Neural crest cell (in vitro differentiated cells): ENCODE measurements at regions not wholly inside any gene's neighbourhood (a gene's known extent, or its start where the extent isn't known, plus 50 kb on each side); places are given as distances from the start of the nearest gene placed in this dataset.
"Not testable (repeated sequence)": the region's sequence is repeated elsewhere in the genome, so short reads cannot be mapped to it uniquely, and the experiment has no call there.

Experiments used
- DNase-seq: peaks from one replicate; pipeline ENCODE4 v3.0.0; 2021; ENCODE audit warnings: low read depth, mixed read lengths, low spot score
- H3K27ac Mint-ChIP-seq: one replicate; pipeline ENCODE4 v1.8.0; 2021; ENCODE audit warnings: mild to moderate bottlenecking, mixed read lengths; ENCODE audit not compliant: unreplicated experiment
- H3K27me3 Mint-ChIP-seq: 2 replicates; pipeline ENCODE4 v1.8.0; 2021; ENCODE audit warnings: low read depth, mild to moderate bottlenecking, mixed read lengths
- H3K36me3 Mint-ChIP-seq: 2 replicates; pipeline ENCODE4 v1.8.0; 2021; ENCODE audit warnings: low read depth, mild to moderate bottlenecking, mixed read lengths
- H3K4me1 Mint-ChIP-seq: 2 replicates; pipeline ENCODE4 v1.8.0; 2021; ENCODE audit warnings: mixed read lengths
- H3K4me3 Mint-ChIP-seq: one replicate; pipeline ENCODE4 v1.8.0; 2021; ENCODE audit warnings: mild to moderate bottlenecking, mixed read lengths
- H3K9me3 Mint-ChIP-seq: 2 replicates; pipeline ENCODE4 v1.8.0; 2021; ENCODE audit warnings: mixed read lengths
- TF ChIP-seq, protein P1 (sequence below): fragments of 200-600 bp; sonication (generic); conservative IDR thresholded peaks from 2 replicates; pipeline ENCODE4 v1.5.0; 2021; ENCODE audit warnings: antibody characterized with exemption, mild to moderate bottlenecking

DNA sequence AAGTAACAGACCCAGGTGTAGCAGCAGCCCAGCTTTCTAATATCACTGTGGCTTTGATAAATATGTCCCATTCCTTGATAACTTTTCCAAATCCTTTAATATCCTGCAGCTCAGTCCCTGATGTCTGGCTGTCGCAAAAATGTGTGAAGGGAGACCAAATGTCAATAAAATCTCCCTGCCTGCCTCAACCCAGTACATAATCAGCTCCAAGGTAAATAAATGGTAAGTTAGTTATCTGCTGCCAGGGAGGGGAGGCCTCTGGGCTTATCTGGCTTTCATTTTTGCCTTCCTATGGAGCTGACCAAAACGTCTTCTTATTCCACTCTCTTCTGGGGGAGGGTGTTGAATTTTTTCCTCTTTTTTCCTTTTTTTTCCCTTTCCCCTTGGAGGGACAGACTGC lies 630.6 kb downstream of the MID1IP1 start:
- Mint-ChIP-seq H3K4me3 (no peak overlapping the region), H3K36me3 (no peaks in the 10 kb centered on the region), H3K27ac (no peak overlapping the region), H3K4me1 (peaks cover 12% of the 10 kb centered on the region), H3K9me3 (peaks cover 3% of the 10 kb centered on the region), H3K27me3 (no peaks in the 10 kb centered on the region)
- TF ChIP-seq, protein P1, sequence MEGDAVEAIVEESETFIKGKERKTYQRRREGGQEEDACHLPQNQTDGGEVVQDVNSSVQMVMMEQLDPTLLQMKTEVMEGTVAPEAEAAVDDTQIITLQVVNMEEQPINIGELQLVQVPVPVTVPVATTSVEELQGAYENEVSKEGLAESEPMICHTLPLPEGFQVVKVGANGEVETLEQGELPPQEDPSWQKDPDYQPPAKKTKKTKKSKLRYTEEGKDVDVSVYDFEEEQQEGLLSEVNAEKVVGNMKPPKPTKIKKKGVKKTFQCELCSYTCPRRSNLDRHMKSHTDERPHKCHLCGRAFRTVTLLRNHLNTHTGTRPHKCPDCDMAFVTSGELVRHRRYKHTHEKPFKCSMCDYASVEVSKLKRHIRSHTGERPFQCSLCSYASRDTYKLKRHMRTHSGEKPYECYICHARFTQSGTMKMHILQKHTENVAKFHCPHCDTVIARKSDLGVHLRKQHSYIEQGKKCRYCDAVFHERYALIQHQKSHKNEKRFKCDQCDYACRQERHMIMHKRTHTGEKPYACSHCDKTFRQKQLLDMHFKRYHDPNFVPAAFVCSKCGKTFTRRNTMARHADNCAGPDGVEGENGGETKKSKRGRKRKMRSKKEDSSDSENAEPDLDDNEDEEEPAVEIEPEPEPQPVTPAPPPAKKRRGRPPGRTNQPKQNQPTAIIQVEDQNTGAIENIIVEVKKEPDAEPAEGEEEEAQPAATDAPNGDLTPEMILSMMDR = no peak
- DNase-seq = no peak

DNA sequence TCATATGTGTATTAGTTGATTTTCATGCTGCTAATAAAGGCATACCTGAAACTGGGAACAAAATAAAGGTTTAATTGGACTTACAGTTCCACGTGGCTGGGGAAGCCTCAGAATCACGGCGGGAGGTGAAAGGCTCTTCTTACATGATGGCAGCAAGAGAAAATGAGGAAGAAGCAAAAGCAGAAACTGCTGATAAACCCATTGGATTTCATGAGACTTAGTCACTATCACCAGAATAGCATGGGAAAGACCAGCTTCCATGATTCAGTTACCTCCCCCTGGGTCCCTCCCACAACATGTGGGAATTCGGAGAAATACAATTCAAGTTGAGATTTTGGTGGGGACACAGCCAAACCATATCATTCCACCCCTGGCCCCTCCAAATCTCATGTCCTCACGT lies 633.4 kb downstream of the MID1IP1 start:
- H3K27me3 Mint-ChIP-seq, H3K4me3 Mint-ChIP-seq, H3K9me3 Mint-ChIP-seq, DNase-seq, H3K36me3 Mint-ChIP-seq, H3K27ac Mint-ChIP-seq: not testable (repeated sequence)
- H3K4me1 Mint-ChIP-seq = peaks cover 16% of the 10 kb centered on the region

DNA sequence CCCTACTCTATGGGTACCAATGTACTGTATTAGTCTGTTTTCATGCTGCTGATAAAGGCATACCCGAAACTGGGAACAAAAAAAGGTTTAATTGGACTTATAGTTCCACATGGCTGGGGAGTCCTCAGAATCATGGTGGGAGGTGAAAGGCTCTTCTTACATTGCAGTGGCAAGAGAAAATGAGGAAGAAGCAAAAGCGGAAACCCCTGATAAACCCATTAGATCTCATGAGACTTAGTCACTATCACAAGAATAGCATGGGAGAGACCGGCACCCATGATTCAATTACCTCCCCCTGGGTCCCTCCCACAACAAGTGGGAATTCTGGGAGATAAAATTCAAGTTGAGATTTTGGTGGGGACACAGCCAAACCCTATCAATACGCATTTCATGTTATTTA lies 635.3 kb downstream of the MID1IP1 start:
- not testable (repeated sequence) for H3K27ac Mint-ChIP-seq, H3K27me3 Mint-ChIP-seq, DNase-seq, H3K36me3 Mint-ChIP-seq, H3K9me3 Mint-ChIP-seq, H3K4me3 Mint-ChIP-seq
- peaks cover 16% of the 10 kb centered on the region for H3K4me1 Mint-ChIP-seq

DNA sequence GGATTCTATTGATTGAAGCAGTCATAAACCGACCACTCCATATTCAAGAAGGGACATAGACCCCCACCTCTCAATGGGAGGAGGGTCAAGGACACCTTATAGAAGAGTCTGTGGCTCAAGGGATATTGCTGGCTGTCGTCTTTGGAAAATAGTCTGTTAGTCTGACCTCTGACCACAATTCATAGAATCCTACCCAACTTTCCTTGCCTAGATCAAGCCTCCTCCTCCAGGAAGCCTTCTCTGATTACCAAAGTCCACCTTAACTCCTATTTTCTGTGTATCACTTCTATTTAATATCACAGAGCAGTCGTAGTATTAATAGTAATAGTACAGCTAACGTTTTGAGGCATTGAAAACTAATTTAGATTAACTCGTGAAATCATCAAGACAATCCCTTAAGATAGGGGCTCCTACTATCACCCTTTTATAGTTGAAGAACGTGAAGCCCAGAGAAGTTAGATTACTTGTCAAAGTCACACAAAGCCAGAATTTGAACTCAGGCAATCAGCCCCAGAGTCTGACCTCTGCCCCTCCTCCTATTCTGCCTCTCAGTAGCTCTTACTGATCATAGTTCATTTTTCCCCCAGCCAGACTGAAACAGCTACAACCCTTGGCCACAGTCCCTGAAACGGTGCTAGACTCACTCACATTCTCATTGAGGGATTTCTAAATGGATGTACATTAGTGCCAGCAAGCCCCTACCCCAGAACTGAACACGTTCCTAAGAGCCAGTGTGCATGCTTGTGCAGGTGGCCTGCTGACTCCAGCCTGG lies 636.6 kb downstream of the MID1IP1 start:
- Mint-ChIP-seq H3K36me3 (no peaks in the 10 kb centered on the region), H3K4me1 (peaks cover 16% of the 10 kb centered on the region), H3K9me3 (peaks cover 2% of the 10 kb centered on the region), H3K27ac (no peak overlapping the region), H3K27me3 (no peaks in the 10 kb centered on the region), H3K4me3 (no peak overlapping the region)
- TF ChIP-seq, protein P1 = no peak
- no peak for DNase-seq

DNA sequence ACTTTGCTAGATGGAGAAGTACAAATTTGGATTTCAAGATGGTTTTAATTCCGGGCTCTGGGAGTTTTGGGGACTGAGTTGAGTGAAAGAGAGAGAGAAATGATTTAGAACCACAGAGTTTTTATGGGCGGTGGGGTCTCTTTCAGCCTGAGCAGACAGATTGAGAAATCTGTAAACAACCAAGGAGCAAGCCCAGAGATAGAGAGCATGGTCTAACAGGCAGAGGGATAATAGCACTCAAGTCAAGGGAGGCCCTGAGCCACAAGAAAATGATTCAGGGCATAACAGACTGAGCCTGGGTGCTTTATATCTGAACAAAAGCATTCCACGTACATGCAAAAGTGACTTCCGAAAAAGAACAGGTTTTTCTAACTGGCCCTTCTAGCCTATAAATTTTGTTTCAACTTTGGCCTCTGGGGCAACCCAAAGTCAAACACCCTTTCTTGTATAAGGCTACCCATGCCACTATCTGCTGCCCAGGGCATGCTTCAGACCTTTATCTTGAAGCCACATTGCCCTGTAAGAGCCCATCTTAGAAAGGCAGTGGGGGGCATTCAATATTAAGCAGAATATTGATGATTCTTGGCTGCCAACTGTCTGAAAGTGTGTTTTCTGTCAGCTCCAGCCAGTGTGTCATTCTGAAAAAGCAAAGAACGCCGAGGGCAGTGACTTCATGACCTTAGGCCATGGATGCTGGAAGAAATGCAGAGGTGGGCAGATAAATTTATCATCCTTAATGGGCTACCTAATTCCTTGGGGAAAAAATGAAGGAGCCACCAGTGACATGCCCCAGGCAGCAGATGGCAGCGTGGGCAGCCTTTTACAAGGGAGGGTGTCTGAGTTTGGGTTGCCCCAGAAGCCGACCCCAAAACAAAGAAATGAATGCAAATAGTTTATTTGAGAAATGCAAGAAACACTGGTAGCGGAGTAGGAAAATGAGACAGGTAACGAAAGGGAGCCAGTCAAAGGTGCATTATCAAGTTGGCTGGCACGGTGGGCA lies 637.6 kb downstream of the MID1IP1 start:
- TF ChIP-seq, protein P1 = peak; percentile 13
- no peak overlapping the region for H3K4me3 Mint-ChIP-seq
- no peak overlapping the region for H3K27ac Mint-ChIP-seq
- no peaks in the 10 kb centered on the region for H3K36me3 Mint-ChIP-seq
- DNase-seq = no peak
- H3K9me3 Mint-ChIP-seq = peaks cover 6% of the 10 kb centered on the region
- H3K27me3 Mint-ChIP-seq = no peaks in the 10 kb centered on the region
- peaks cover 16% of the 10 kb centered on the region for H3K4me1 Mint-ChIP-seq

DNA sequence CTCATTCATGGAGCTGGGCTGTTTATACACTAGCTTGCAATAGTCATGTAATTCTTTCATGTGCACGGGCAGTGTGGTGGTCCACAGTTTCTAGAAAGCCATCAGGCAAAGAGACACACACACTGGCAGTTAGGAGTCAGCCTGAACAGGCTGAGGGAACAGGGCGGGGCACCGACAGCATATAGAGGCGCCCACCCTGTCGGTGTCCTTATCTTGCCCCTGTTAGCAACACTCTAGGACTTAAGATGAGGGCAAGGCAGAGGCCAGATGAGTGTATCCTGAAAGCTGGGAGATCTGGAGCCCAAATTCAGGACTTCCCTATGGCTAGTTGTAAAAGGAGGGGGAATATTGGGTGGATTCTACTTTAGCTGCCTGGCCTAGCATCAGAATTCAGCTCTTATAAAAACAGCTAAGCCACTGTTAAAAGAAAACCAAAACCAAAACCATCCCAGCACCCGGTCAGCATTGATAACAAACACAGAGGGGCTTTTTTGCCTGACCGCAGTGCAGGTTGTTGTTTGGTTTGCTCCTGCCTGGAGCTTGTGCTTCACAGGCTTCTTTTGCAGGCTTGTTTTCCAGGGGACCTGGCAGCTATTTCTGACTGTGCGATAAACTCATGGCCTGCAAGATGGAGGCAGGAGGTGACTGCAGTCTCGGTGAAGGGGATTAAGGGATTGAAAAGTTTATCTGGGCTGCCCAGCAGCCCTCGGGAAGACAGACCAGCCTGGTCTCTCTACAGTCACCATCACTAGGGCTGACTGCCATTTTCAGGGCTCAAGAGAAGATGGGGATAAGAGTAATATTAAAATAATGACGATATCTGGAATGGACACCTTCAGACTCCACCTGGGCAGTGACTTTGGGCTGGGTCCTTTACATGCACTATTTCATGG lies 638.9 kb downstream of the MID1IP1 start:
- H3K27me3 Mint-ChIP-seq = no peaks in the 10 kb centered on the region
- DNase-seq = no peak
- H3K9me3 Mint-ChIP-seq = peaks cover 9% of the 10 kb centered on the region

More for the DNA sequence above, 638.9 kb downstream of the MID1IP1 start:
- Mint-ChIP-seq H3K27ac (no peak overlapping the region), H3K4me1 (peaks cover 16% of the 10 kb centered on the region), H3K36me3 (no peaks in the 10 kb centered on the region), H3K4me3 (no peak overlapping the region)
- TF ChIP-seq, protein P1 = no peak
